ENCODE measurements at regions not wholly inside any gene's neighbourhood (a gene's known extent, or its start where the extent isn't known, plus 50 kb on each side); places are given as distances from the start of the nearest gene placed in this dataset.

GRCh38 chr3:159791336-159791735 lies 197.3 kb upstream of the IL12A start:
- Mint-ChIP-seq H3K4me1 (peaks cover 31% of the 10 kb centered on the region), H3K4me3 (no peak overlapping the region), H3K27ac (no peak overlapping the region), H3K36me3 (ENCODE audit: low read depth) (no peaks in the 10 kb centered on the region), H3K9me3 (no peaks in the 10 kb centered on the region), H3K27me3 (ENCODE audit: insufficient read depth, low read depth, poor library complexity) (peaks cover 3% of the 10 kb centered on the region)
- no peaks in the 10 kb centered on the region for H3K36me3 ChIP-seq (ENCODE audit: insufficient read depth)
- no peak for DNase-seq (ENCODE audit: low spot score)
- no peaks in the 10 kb centered on the region for H3F3A ChIP-seq (replicated peaks; ENCODE audit: low read depth)
- H3K4me3 ChIP-seq = no peak overlapping the region
- no peak overlapping the region for H2AFZ ChIP-seq
- peaks cover 6% of the 10 kb centered on the region; the same call in 1 of the 2 replicates for H3K79me2 ChIP-seq (replicated peaks; ENCODE audit: insufficient read depth)
- no peak overlapping the region for H3K4me2 ChIP-seq
- H3K27ac ChIP-seq (ENCODE audit: low read depth) = no peak overlapping the region
- ATAC-seq = peak; percentile 69
- H3K9me2 ChIP-seq (ENCODE audit: insufficient read depth) = no peaks in the 10 kb centered on the region
- no peak for TF ChIP-seq POLR2AphosphoS5 (IDR thresholded peaks at IDR 0.05; ENCODE audit: low read depth)
- no peak for TF ChIP-seq CTCF (conservative IDR thresholded peaks at IDR 0.05; ENCODE audit: low read depth in 2 of 2)
- TF ChIP-seq ETS1 (IDR thresholded peaks at IDR 0.05) = no peak
- TF ChIP-seq STAT1 (IDR thresholded peaks at IDR 0.05; ENCODE audit: unreplicated experiment) = no peak
- no peak for TF ChIP-seq ZNF114 (CRISPR knock-in tag; IDR thresholded peaks at IDR 0.05)
- TF ChIP-seq EZH2phosphoT487 (IDR thresholded peaks at IDR 0.05; ENCODE audit: unreplicated experiment) = no peak
- no peak for TF ChIP-seq REST (IDR thresholded peaks at IDR 0.05; ENCODE audit: unreplicated experiment)
- no peak for TF ChIP-seq ZNF331 (CRISPR knock-in tag; IDR thresholded peaks at IDR 0.05; ENCODE audit: low read depth)
- no peak for TF ChIP-seq ZNF462 (CRISPR knock-in tag; IDR thresholded peaks at IDR 0.05)
- no peak for TF ChIP-seq CREB1 (CRISPR knock-in tag; IDR thresholded peaks at IDR 0.05; ENCODE audit: low read depth)
- TF ChIP-seq EZH2 (IDR thresholded peaks at IDR 0.05; ENCODE audit: low read depth, unreplicated experiment) = no peak
- no peak for TF ChIP-seq NANOG (IDR thresholded peaks at IDR 0.05; ENCODE audit: borderline replicate concordance)
- TF ChIP-seq JUNB (IDR thresholded peaks at IDR 0.05; ENCODE audit: unreplicated experiment) = no peak
- H3K4me1 ChIP-seq (ENCODE audit: insufficient read depth) = peaks cover 43% of the 10 kb centered on the region
- H4K20me1 ChIP-seq (replicated peaks; ENCODE audit: insufficient read depth) = no peaks in the 10 kb centered on the region
- H3K27me3 ChIP-seq (ENCODE audit: insufficient read depth) = no peaks in the 10 kb centered on the region
